COLO668 (cell line): ENCODE measurements at regions not wholly inside any gene's neighbourhood (a gene's known extent, or its start where the extent isn't known, plus 50 kb on each side); places are given as distances from the start of the nearest gene placed in this dataset.

Experiments
- DNase-seq: peaks from one replicate; lab custom pipeline; 2025; ENCODE audit not compliant: unreplicated experiment; lab: John Stamatoyannopoulos, UW

DNA sequence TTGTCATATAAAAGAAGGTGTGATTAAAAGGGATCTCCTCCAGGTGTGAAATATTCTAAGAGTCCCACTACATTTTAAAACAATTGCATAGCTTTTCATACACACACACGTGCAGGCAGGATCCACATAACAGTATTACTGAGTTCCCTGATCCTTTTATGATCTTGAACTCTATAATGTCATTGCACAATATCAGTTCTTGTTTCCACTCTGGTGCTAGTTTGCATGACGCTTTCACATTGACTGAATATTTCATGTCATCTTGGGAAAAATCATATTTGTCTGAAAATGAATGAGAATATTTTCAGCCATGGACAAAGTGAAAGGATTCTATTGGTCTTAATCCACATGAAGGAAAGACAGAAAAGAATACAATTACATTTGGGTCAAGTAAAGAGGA, 703.8 kb downstream of the CDH8 start:
- no peak for DNase-seq

DNA sequence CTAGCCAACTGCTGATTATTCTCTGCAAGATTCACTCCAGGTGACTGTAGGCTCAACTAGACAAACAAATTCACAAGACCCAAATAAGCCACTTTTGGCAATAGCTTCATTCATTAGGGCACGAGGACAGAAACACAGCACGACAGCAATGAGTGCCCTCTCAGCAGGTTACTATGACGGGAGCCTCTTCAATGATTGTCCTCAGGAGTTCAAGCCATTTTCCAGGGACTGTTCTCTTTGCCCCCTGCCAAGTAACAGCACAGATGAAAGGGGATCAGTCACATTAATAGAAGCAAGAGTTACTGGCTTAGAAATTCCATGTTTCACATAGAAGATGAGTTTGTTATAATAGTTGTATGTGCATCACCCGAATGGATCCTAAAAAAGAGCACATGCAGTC, 712.2 kb downstream of the CDH8 start:
- DNase-seq = no peak

DNA sequence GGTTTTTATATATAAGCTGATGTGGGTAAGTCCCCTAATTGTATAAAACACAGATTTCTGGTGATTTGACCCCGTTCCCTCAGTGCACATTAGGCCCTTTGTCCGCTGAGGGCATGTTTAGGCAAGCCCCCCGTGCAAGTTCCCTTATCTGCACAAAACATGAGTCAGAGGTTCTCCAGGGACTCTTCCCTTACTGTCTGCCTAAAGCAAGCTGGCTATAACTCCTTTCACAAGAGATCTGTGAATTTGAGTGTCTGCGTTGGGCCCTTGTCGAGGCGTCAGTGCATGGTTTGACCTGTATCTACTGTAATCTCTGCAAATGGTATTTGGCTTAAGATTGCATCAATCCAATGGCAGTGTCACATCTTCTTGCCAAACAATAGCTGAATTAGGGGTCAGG, 712.8 kb downstream of the CDH8 start:
- DNase-seq = no peak

GRCh38 chr16:61320791-61321190, 715.4 kb downstream of the CDH8 start:
- no peak for DNase-seq

DNA sequence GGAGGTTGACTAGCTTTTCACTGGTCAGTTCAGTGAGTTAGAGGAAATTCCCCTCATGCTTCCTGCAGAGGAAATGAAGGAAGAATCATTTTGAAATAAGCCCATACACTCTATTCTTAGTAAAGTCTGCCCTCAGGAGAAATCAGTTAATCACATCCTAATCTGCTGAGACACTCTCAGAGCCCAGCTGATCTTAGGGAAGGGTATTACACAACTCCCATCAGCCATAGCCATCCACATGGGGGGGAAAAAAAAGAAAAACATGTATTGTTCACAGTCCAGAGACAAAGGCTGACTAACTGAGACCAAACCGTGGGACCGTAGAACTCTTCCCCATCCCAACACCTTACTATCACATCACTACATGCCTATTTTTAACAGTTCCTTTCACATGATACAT, 722.3 kb downstream of the CDH8 start:
- DNase-seq = no peak

- DNase-seq = no peak
Measured at GRCh38 chr16:61309386-61309785, 726.9 kb downstream of the CDH8 start.

- no peak for DNase-seq
Measured at GRCh38 chr16:61306204-61306603, 730.0 kb downstream of the CDH8 start.

DNA sequence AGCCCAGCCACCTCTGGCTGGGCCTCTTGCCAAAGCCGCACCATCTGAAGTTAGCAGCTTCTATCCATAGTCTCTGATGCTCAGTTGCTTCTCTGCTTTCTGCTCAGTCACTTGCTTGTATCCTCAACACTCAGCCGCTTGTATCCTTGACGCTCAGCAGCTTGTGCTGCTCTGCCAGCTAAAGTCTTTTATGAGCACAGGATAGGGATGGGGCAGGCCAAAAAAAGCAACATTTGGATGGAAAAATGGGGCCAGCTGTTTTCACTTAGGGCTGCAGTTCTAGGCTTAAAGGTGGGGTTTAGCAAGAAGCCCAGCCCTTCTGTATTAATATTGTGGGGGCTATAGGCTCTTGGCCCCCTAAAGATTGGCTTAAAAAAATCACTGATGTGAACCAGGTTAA, 739.4 kb downstream of the CDH8 start:
- no peak for DNase-seq

GRCh38 chr16:61296305-61296704, 739.9 kb downstream of the CDH8 start:
- DNase-seq = no peak

- no peak for DNase-seq
Measured at GRCh38 chr16:61295311-61295710, 740.9 kb downstream of the CDH8 start.

- no peak for DNase-seq
Measured at GRCh38 chr16:61289141-61289540, 747.1 kb downstream of the CDH8 start.

DNA sequence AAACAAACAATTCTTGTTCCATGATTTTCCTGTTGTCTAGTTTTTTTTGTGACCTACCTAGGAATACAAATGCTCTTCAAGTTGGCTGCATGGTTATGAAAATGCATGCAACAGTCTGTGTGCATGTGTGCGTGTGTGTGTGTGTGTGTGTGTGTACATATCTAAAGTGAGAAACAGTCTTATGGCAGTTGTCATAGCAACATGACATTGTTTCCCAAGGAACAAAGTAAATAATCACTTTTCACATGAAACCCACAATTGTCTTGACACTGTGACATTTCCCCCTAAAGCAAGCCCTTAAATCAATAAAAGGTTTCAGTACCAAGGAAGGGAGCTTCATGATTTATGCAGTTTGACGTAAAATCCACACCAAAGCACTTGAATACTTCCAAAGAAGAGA, 758.4 kb downstream of the CDH8 start:
- DNase-seq = no peak

GRCh38 chr16:61274211-61274610, 762.0 kb downstream of the CDH8 start:
- DNase-seq = no peak

GRCh38 chr16:61270726-61271125, 765.5 kb downstream of the CDH8 start:
- no peak for DNase-seq

- DNase-seq = no peak
Measured at GRCh38 chr16:61263400-61263799, 772.8 kb downstream of the CDH8 start.

DNA sequence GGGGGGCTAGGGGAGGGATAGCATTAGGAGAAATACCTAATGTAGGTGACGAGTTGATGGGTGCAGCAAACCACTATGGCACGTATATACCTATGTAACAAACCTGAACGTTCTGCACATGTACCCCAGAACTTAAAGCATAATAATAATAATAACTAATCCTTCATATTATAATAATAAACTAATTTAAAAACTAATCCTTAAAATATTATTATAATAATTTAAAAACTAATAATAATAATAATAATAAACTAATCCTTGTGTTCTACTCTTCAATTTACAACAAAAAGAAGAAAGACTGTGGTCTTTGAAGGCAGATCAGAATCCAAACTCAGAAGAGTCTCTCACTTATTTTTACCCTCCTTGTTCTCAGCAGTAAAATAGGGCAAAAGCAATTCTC, 774.9 kb downstream of the CDH8 start:
- no peak for DNase-seq

GRCh38 chr16:61246592-61246991, 789.6 kb downstream of the CDH8 start:
- DNase-seq = no peak

DNA sequence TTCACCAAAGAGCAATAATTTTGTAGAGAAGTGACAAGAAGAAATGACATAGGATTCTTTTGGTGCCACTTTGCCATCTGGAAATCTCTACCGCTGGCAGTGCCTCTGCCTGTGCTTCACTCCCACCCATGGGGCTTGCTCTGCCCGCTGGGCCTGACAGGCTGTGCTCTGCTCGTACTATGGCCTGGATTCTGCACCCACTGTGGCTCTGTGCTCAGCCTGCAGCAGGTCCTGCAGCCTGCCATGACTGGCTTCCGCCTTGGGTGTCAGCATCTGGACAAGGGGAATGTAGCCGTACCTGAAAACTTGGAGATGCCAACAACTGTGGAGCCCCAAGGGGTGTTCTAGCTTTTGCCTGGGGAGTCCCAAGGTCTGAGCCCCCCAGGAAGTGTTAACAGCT, 792.3 kb downstream of the CDH8 start:
- no peak for DNase-seq

DNA sequence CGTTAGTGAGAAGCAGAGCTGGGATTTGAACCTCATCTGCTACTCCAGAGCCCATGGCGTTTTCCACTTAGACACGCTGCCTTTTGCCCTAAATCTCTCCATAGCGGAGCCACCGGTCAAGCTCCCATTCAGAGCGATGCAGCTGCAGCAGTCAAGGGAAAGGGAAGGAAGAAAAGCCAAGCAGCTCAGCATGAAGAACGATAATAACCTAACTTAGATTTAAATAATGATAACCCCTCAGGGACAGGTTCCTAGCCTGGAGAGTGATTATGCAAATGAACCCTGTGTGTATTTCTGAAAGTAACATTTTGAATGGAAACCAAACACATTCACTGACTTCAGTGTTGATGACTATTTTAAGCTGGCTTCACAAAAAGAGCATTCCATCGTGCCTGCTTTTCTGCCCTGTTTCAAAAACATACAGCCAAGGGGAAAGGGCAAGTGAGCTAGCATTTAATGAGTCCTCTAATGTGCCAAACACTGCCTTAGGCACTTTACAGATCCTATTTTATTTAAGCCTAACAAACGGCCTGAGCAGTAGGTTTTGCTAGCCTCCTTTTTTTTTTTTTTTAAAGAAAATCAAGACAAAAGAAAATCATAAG, 798.3 kb downstream of the CDH8 start:
- no peak for DNase-seq

DNA sequence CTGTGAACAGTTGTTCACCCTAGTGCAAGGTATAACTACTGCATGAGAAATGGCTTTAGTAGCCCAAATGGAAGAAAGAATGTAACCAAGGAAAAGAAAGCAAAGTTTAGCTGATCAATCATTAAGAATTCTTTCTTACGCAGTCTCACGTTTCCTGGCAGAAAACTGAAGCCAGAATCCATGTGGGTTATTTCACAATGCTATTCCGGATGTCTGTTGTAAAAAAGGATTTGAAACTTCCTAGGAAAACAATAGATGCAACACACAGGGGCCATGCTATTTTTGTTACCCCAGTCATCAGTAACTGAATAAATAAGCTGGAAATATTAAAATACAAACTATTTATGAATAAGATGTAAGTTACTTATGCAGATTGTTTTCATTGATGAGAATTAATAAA, 802.5 kb downstream of the CDH8 start:
- DNase-seq = no peak

GRCh38 chr16:61228371-61228770, 807.9 kb downstream of the CDH8 start:
- no peak for DNase-seq

- no peak for DNase-seq
Measured at GRCh38 chr16:61215605-61216004, 820.6 kb downstream of the CDH8 start.

DNA sequence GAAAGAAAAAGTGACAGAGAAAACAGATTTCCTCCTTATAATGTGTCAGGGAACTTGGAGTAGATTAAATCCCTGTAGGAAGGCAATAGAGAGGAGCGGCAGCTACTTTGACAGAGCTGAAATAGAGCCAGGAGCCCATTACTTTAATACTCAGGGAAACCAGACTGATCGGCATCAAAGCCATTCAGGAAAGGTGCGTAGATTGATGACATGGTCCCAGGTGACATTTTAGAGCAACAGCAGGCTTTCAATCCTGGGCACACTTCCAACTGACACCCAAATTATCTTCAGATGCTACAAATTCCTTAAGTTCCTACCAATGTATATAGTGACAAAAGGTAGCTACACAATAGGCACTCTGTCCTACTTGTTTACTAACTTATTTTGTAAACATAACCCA, 821.5 kb downstream of the CDH8 start:
- DNase-seq = no peak

DNA sequence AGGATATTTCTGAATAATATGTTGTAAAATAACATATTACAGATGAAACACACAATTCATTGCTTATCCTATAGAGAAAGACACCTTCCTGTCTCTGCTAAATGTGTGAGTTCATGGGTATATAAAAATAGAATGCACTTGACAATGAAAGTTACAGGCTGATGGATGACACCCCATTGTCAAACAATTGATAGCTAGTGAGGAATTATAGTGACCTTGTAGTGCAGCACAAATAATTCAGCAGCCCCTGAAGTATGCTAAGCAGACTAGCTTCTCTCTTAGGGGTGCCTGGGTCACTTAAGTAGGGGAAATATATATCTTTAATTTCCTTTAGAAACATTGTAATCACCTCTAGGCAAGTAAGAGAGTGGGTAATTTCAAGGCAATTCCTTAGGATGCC, 826.2 kb downstream of the CDH8 start:
- no peak for DNase-seq
